ENCODE measurements at regions not wholly inside any gene's neighbourhood (a gene's known extent, or its start where the extent isn't known, plus 50 kb on each side); places are given as distances from the start of the nearest gene placed in this dataset.

GRCh38 chr4:142974328-142974727, 128.2 kb upstream of the INPP4B start:
- no peak for TF ChIP-seq ZFX (IDR thresholded peaks at IDR 0.05; ENCODE audit: borderline replicate concordance)
- no peak for TF ChIP-seq CTCF (IDR thresholded peaks at IDR 0.05)
- no peak overlapping the region for H3K27ac ChIP-seq

- H3K27ac ChIP-seq = no peak overlapping the region
- no peak for TF ChIP-seq ZFX (IDR thresholded peaks at IDR 0.05; ENCODE audit: borderline replicate concordance)
- no peak for TF ChIP-seq CTCF (IDR thresholded peaks at IDR 0.05)
Observed at GRCh38 chr4:142975618-142976017, 129.5 kb upstream of the INPP4B start.

GRCh38 chr4:142976482-142976881, 130.4 kb upstream of the INPP4B start:
- H3K27ac ChIP-seq = no peak overlapping the region
- TF ChIP-seq ZFX (IDR thresholded peaks at IDR 0.05; ENCODE audit: borderline replicate concordance) (no peak), CTCF (IDR thresholded peaks at IDR 0.05) (no peak)

- H3K27ac ChIP-seq = no peak overlapping the region
- TF ChIP-seq CTCF (IDR thresholded peaks at IDR 0.05) = no peak
- TF ChIP-seq ZFX (IDR thresholded peaks at IDR 0.05; ENCODE audit: borderline replicate concordance) = no peak
Observed at GRCh38 chr4:142977182-142977581, 131.1 kb upstream of the INPP4B start.

- H3K27ac ChIP-seq = no peak overlapping the region
- TF ChIP-seq CTCF (IDR thresholded peaks at IDR 0.05) = no peak
- no peak for TF ChIP-seq ZFX (IDR thresholded peaks at IDR 0.05; ENCODE audit: borderline replicate concordance)
Observed at GRCh38 chr4:142983065-142983464, 137.0 kb upstream of the INPP4B start.

GRCh38 chr4:142983589-142983988, 137.5 kb upstream of the INPP4B start:
- TF ChIP-seq CTCF (IDR thresholded peaks at IDR 0.05) = no peak
- TF ChIP-seq ZFX (IDR thresholded peaks at IDR 0.05; ENCODE audit: borderline replicate concordance) = no peak
- H3K27ac ChIP-seq = no peak overlapping the region

- H3K27ac ChIP-seq = no peak overlapping the region
- TF ChIP-seq ZFX (IDR thresholded peaks at IDR 0.05; ENCODE audit: borderline replicate concordance) (no peak), CTCF (IDR thresholded peaks at IDR 0.05) (peak; percentile 42)
Observed at GRCh38 chr4:142984871-142985585, 138.9 kb upstream of the INPP4B start.

Measured in 22Rv1 (cell line).